Neural cell (in vitro differentiated cells): ENCODE measurements at regions not wholly inside any gene's neighbourhood (a gene's known extent, or its start where the extent isn't known, plus 50 kb on each side); places are given as distances from the start of the nearest gene placed in this dataset.

ENCODE experiments used
- CTCF ChIP-seq: fragments of 450-650 bp; IDR thresholded peaks from 2 replicates; pipeline ENCODE4 v1.5.1; 2014; ENCODE audit warnings: antibody characterized with exemption, mild to moderate bottlenecking, moderate library complexity; ENCODE audit not compliant: poor library complexity, severe bottlenecking
- EZH2 ChIP-seq: fragments of 200-600, 300-800 bp; shearing (Covaris generic), sonication (generic); IDR thresholded peaks from 2 replicates; pipeline ENCODE4 v1.6.1; 2014; ENCODE audit warnings: antibody characterized with exemption, low read length, borderline replicate concordance, mild to moderate bottlenecking; ENCODE audit not compliant: insufficient read depth, poor library complexity, severe bottlenecking
- POLR2AphosphoS5 ChIP-seq: IDR thresholded peaks from 2 replicates; pipeline ENCODE4 v1.6.1; 2012
- REST ChIP-seq: IDR thresholded peaks from 2 replicates; pipeline ENCODE4 v1.6.1; 2012; ENCODE audit warnings: borderline replicate concordance
- SMC3 ChIP-seq: fragments of 450-650 bp; conservative IDR thresholded peaks from 2 replicates; pipeline ENCODE4 v1.6.1; 2014; ENCODE audit warnings: antibody characterized with exemption, mild to moderate bottlenecking, moderate library complexity; ENCODE audit not compliant: poor library complexity
- TAF1 ChIP-seq: IDR thresholded peaks from 2 replicates; pipeline ENCODE4 v1.6.1; 2012; ENCODE audit warnings: low read depth

DNA sequence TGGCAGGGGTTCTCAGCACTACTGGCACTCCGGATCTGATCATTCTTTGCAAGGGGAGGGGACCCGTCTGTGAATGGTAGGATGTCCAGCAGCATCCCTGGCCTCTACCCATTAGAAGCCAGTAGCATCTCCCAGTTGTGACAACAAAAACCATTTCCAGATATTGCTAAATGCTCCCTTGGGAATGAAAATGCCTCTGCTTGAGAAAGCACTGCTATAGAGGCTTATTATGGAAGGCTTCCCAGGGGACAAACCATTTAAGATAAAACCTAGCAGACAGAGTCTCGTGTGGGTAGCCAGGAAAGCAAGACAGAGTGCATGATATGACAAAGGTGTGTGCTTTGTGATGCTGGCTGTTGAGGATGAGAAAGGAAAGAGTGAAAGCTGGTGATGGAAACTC lies 273.7 kb downstream of the TMX3 start:
- no peak for TF ChIP-seq EZH2
- TF ChIP-seq CTCF = no peak
- no peak for TF ChIP-seq REST
- TF ChIP-seq SMC3 = no peak
- no peak for TF ChIP-seq TAF1
- TF ChIP-seq POLR2AphosphoS5 = no peak
